A673 (cell line): ENCODE measurements at regions not wholly inside any gene's neighbourhood (a gene's known extent, or its start where the extent isn't known, plus 50 kb on each side); places are given as distances from the start of the nearest gene placed in this dataset.

Experiments used
- BruUV-seq: library from RNA; stranded (reverse); fragments of 400-500 nt; replicated peaks from 2 replicates; lab custom pipeline; 2021; lab: Mats Ljungman, UMichigan
- CTCF ChIA-PET: fragments of 300-600 bp; sonication (Branson Sonifier 250); formaldehyde crosslinking; loops from one replicate; lab custom pipeline; 2022; ENCODE audit warnings: antibody characterized with exemption; lab: Charles Lee
- POLR2A ChIA-PET: fragments of 300-600 bp; sonication (Branson Sonifier 250); formaldehyde crosslinking; loops from one replicate; lab custom pipeline; 2022; ENCODE audit warnings: antibody characterized with exemption; ENCODE audit not compliant: low non-redundant PET; lab: Charles Lee
- DNase-seq: peaks from one replicate; pipeline ENCODE4 v3.0.0-alpha.2; 2015; ENCODE audit warnings: low spot score
- H3K27ac ChIP-seq: fragments of 200-600 bp; sonication (generic); 2 replicates; pipeline ENCODE4 v1.5.1; 2016; ENCODE audit warnings: mixed run types, low read depth, mild to moderate bottlenecking, mixed read lengths, antibody characterized with exemption, low read length; ENCODE audit not compliant: poor library complexity, severe bottlenecking
- H3K27me3 ChIP-seq: fragments of 200-600 bp; sonication (generic); replicated peaks from 2 replicates; pipeline ENCODE4 v1.6.1; 2017; ENCODE audit warnings: mixed run types, low read depth, mild to moderate bottlenecking, mixed read lengths, antibody characterized with exemption, low read length; ENCODE audit not compliant: insufficient read depth, poor library complexity
- H3K36me3 ChIP-seq: fragments of 200-600 bp; sonication (generic); 2 replicates; pipeline ENCODE4 v1.6.1; 2016; ENCODE audit warnings: mixed run types, mild to moderate bottlenecking, mixed read lengths, antibody characterized with exemption, low read length; ENCODE audit not compliant: insufficient read depth, poor library complexity, severe bottlenecking
- H3K4me1 ChIP-seq: fragments of 200-600 bp; sonication (generic); 2 replicates; pipeline ENCODE4 v1.6.1; 2017; ENCODE audit warnings: mixed run types, mild to moderate bottlenecking, mixed read lengths, antibody characterized with exemption, low read length; ENCODE audit not compliant: insufficient read depth, poor library complexity, severe bottlenecking
- H3K4me3 ChIP-seq: fragments of 200-600 bp; sonication (generic); 2 replicates; pipeline ENCODE4 v1.5.1; 2016; ENCODE audit warnings: low read depth, mixed run types, mild to moderate bottlenecking, mixed read lengths, low read length; ENCODE audit not compliant: poor library complexity, severe bottlenecking
- H3K9me3 ChIP-seq: fragments of 200-600 bp; sonication (generic); 2 replicates; pipeline ENCODE4 v1.6.1; 2016; ENCODE audit warnings: mixed run types, low read depth, mild to moderate bottlenecking, mixed read lengths, antibody characterized with exemption, low read length; ENCODE audit not compliant: poor library complexity, severe bottlenecking
- CTCF ChIP-seq: fragments of 300-800, 200-600 bp; sonication (generic); conservative IDR thresholded peaks from 2 replicates; pipeline ENCODE4 v1.5.1; 2017; ENCODE audit warnings: low read depth, mild to moderate bottlenecking, antibody characterized with exemption, low read length, moderate library complexity, mixed read lengths
- EZH2 ChIP-seq: fragments of 200-600 bp; sonication (generic); IDR thresholded peaks from 2 replicates; pipeline ENCODE4 v1.6.1; 2017; ENCODE audit warnings: borderline replicate concordance, low read depth, mild to moderate bottlenecking, mixed read lengths, antibody characterized with exemption, low read length; ENCODE audit not compliant: poor library complexity, severe bottlenecking
- intact Hi-C: fragments of 100-400 bp; cut with micrococcal nuclease; formaldehyde crosslinking; loops from one replicate; pipeline ENCODE4 v1.10.0; 2022; ENCODE audit not compliant: unreplicated experiment

GRCh38 chr21:35395728-35396127 lies 346.6 kb upstream of the RUNX1 start:
- Histone ChIP-seq H3K36me3 (no peaks in the 10 kb centered on the region), H3K4me3 (no peak overlapping the region), H3K9me3 (no peaks in the 10 kb centered on the region), H3K27ac (no peak overlapping the region), H3K27me3 (peaks cover 19% of the 10 kb centered on the region), H3K4me1 (no peaks in the 10 kb centered on the region)
- intact Hi-C loops = no loop called here
- ChIA-PET POLR2A (no interaction called here), CTCF (no interaction called here)
- BruUV-seq = no TSS peak
- TF ChIP-seq EZH2 (no peak), CTCF (no peak)
- no peak for DNase-seq

- no peak for TF ChIP-seq CTCF
- no peak for TF ChIP-seq EZH2
- BruUV-seq = no TSS peak
- intact Hi-C loops = no loop called here
- Histone ChIP-seq H3K27me3 (peaks cover 19% of the 10 kb centered on the region), H3K9me3 (no peaks in the 10 kb centered on the region), H3K27ac (no peak overlapping the region), H3K4me3 (no peak overlapping the region), H3K4me1 (no peaks in the 10 kb centered on the region), H3K36me3 (no peaks in the 10 kb centered on the region)
- no peak for DNase-seq
- POLR2A ChIA-PET = no interaction called here
- CTCF ChIA-PET = no interaction called here
Observed at GRCh38 chr21:35394634-35395369, 345.7 kb upstream of the RUNX1 start.

- no peak for TF ChIP-seq CTCF
- no peak for TF ChIP-seq EZH2
- Histone ChIP-seq H3K27me3 (peaks cover 13% of the 10 kb centered on the region), H3K36me3 (no peaks in the 10 kb centered on the region), H3K9me3 (no peaks in the 10 kb centered on the region), H3K27ac (no peak overlapping the region), H3K4me1 (no peaks in the 10 kb centered on the region), H3K4me3 (no peak overlapping the region)
- no TSS peak for BruUV-seq
- CTCF ChIA-PET = no interaction called here
- DNase-seq = no peak
- intact Hi-C loops = no loop called here
- POLR2A ChIA-PET = no interaction called here
Observed at GRCh38 chr21:35394049-35394448, 344.9 kb upstream of the RUNX1 start.
